Left lung (tissue), 4 donors: ENCODE measurements at regions not wholly inside any gene's neighbourhood (a gene's known extent, or its start where the extent isn't known, plus 50 kb on each side); places are given as distances from the start of the nearest gene placed in this dataset.

Experiments used
- ATAC-seq: fragments of 200-7000 bp; cut with Tn5 transposase; one replicate; pipeline ENCODE4 v1.9.1; 2020; ENCODE audit warnings: moderate library complexity
- DNase-seq, 4 donors: peaks; one replicate each; pipeline ENCODE4 v3.0.0-alpha.2; 2013 to 2020
- H3K27ac ChIP-seq, 2 donors: fragments of 200-600 bp; sonication (generic) in 1 of 2; one replicate each; pipeline versions ENCODE4 v1.5.0 to v1.8.0; 2020 to 2021
- H3K27me3 ChIP-seq, 2 donors: fragments of 200-600 bp; sonication (generic) in 1 of 2; one replicate each; pipeline versions ENCODE4 v1.5.0 to v1.8.0; 2020 to 2021
- H3K36me3 ChIP-seq, 2 donors: fragments of 200-600 bp; sonication (generic) in 1 of 2; one replicate each; pipeline versions ENCODE4 v1.5.0 to v1.8.0; 2020 to 2021
- H3K4me1 ChIP-seq, 2 donors: fragments of 200-600 bp; one replicate each; pipeline ENCODE4 v1.8.0; 2021
- H3K4me3 ChIP-seq, 2 donors: fragments of 200-600 bp; sonication (generic) in 1 of 2; one replicate each; pipeline versions ENCODE4 v1.5.0 to v1.8.0; 2020 to 2021; ENCODE audit warnings: mild to moderate bottlenecking in 1 of 2
- H3K9me3 ChIP-seq, 2 donors: fragments of 200-600 bp; sonication (generic) in 1 of 2; one replicate each; pipeline versions ENCODE4 v1.5.0 to v1.8.0; 2020 to 2021
- CTCF ChIP-seq, 2 donors: fragments of 200-600 bp; sonication (generic) in 1 of 2; IDR thresholded peaks; one replicate each; pipeline versions ENCODE4 v1.5.0 to v1.8.0; 2021; ENCODE audit warnings: antibody characterized with exemption in 2 of 2
- intact Hi-C, 2 donors: fragments of 100-400 bp; cut with DNase I; formaldehyde crosslinking; loops; one replicate each; pipeline versions ENCODE4 v1.11.2 to v1.14.2; 2022
- donor health status: DM: no; HTN: yes; CAD: no.
- donor health status: DM: no; HTN: no; CAD: no.

- ATAC-seq: no peak
- H3K9me3 ChIP-seq: no peaks in the 10 kb centered on the region
- H3K4me1 ChIP-seq: no peaks in the 10 kb centered on the region
- H3K27me3 ChIP-seq: no peaks in the 10 kb centered on the region
- no peak for TF ChIP-seq CTCF (IDR thresholded peaks at IDR 0.05)
- DNase-seq: no peak
- H3K27ac ChIP-seq: no peak overlapping the region
- no peak overlapping the region for H3K4me3 ChIP-seq
- no peaks in the 10 kb centered on the region for H3K36me3 ChIP-seq
- intact Hi-C loops: no loop called here
These were observed 102.5 kb upstream of the SLITRK1 start for GRCh38 chr13:83984793-83985192.

GRCh38 chr13:83980331-83980730 lies 98.1 kb upstream of the SLITRK1 start:
- DNase-seq (no peak), ATAC-seq (no peak)
- no peaks in the 10 kb centered on the region for H3K36me3 ChIP-seq
- H3K9me3 ChIP-seq: no peaks in the 10 kb centered on the region
- TF ChIP-seq CTCF (IDR thresholded peaks at IDR 0.05): no peak
- no peaks in the 10 kb centered on the region for H3K27me3 ChIP-seq
- intact Hi-C loops: no loop called here
- H3K4me1 ChIP-seq: no peaks in the 10 kb centered on the region
- H3K27ac ChIP-seq: no peak overlapping the region
- H3K4me3 ChIP-seq: no peak overlapping the region

GRCh38 chr13:83975655-83976165 lies 93.4 kb upstream of the SLITRK1 start:
- Histone ChIP-seq H3K27me3 (no peaks in the 10 kb centered on the region), H3K36me3 (no peaks in the 10 kb centered on the region), H3K9me3 (no peaks in the 10 kb centered on the region), H3K27ac (no peak overlapping the region), H3K4me3 (no peak overlapping the region), H3K4me1 (no peaks in the 10 kb centered on the region)
- DNase-seq (no peak), ATAC-seq (no peak)
- no peak for TF ChIP-seq CTCF (IDR thresholded peaks at IDR 0.05)
- intact Hi-C loops: no loop called here

- H3K4me3 ChIP-seq: no peak overlapping the region
- no peaks in the 10 kb centered on the region for H3K9me3 ChIP-seq
- TF ChIP-seq CTCF (IDR thresholded peaks at IDR 0.05): no peak
- ATAC-seq: no peak
- H3K36me3 ChIP-seq: no peaks in the 10 kb centered on the region
- no peak for DNase-seq
- intact Hi-C loops: no loop called here
- no peaks in the 10 kb centered on the region for H3K4me1 ChIP-seq
- no peaks in the 10 kb centered on the region for H3K27me3 ChIP-seq
- no peak overlapping the region for H3K27ac ChIP-seq
These were observed 76.3 kb upstream of the SLITRK1 start for GRCh38 chr13:83958531-83958930.

- ATAC-seq: no peak
- TF ChIP-seq CTCF (IDR thresholded peaks at IDR 0.05): no peak
These were observed 72.7 kb upstream of the SLITRK1 start for GRCh38 chr13:83955011-83955410.

More at GRCh38 chr13:83955011-83955410, 72.7 kb upstream of the SLITRK1 start:
- H3K4me3 ChIP-seq: no peak overlapping the region
- H3K4me1 ChIP-seq: no peaks in the 10 kb centered on the region
- no peak for DNase-seq
- intact Hi-C loops: no loop called here
- H3K9me3 ChIP-seq: no peaks in the 10 kb centered on the region
- no peak overlapping the region for H3K27ac ChIP-seq
- H3K27me3 ChIP-seq: no peaks in the 10 kb centered on the region
- H3K36me3 ChIP-seq: no peaks in the 10 kb centered on the region
